ENCODE measurements at regions not wholly inside any gene's neighbourhood (a gene's known extent, or its start where the extent isn't known, plus 50 kb on each side); places are given as distances from the start of the nearest gene placed in this dataset.

- TF ChIP-seq CTCF (IDR thresholded peaks at IDR 0.05; ENCODE audit: low read depth, low read length) = no peak
- TF ChIP-seq POLR2A (IDR thresholded peaks at IDR 0.05; ENCODE audit: extremely low read depth, insufficient read length) = no peak
Measured at GRCh38 chr10:120702032-120702431, 149.1 kb upstream of the WDR11 start.
